HG02970 (cell line): ENCODE measurements at regions not wholly inside any gene's neighbourhood (a gene's known extent, or its start where the extent isn't known, plus 50 kb on each side); places are given as distances from the start of the nearest gene placed in this dataset.
"Not testable (repeated sequence)": the region's sequence is repeated elsewhere in the genome, so short reads cannot be mapped to it uniquely, and the experiment has no call there.

Experiments used
- ATAC-seq: cut with Tn5 transposase; IDR thresholded peaks from one replicate; pipeline ENCODE4 v1.9.1; 2021; ENCODE audit warnings: mild to moderate bottlenecking, moderate library complexity, moderate number of reproducible peaks; ENCODE audit not compliant: unreplicated experiment, low FRiP score

- ATAC-seq = no peak
These were observed 172.9 kb upstream of the PTCH1 start for GRCh38 chr9:95689669-95690068.

- no peak for ATAC-seq
These were observed 167.7 kb upstream of the PTCH1 start for GRCh38 chr9:95684516-95684915.

- not testable (repeated sequence) for ATAC-seq
These were observed 163.5 kb upstream of the PTCH1 start for GRCh38 chr9:95680306-95680705.

GRCh38 chr9:95679874-95680273 lies 163.1 kb upstream of the PTCH1 start:
- ATAC-seq = no peak

- no peak for ATAC-seq
These were observed 162.0 kb upstream of the PTCH1 start for GRCh38 chr9:95678759-95679158.

- no peak for ATAC-seq
These were observed 153.4 kb upstream of the PTCH1 start for GRCh38 chr9:95670122-95670521.

- no peak for ATAC-seq
These were observed 152.5 kb upstream of the PTCH1 start for GRCh38 chr9:95669253-95669652.

GRCh38 chr9:95667789-95668188 lies 151.0 kb upstream of the PTCH1 start:
- no peak for ATAC-seq

- ATAC-seq = no peak
These were observed 150.0 kb upstream of the PTCH1 start for GRCh38 chr9:95666785-95667155.

- no peak for ATAC-seq
These were observed 149.5 kb upstream of the PTCH1 start for GRCh38 chr9:95666096-95666784.

GRCh38 chr9:95653246-95653645 lies 136.5 kb upstream of the PTCH1 start:
- ATAC-seq = no peak

- ATAC-seq = no peak
These were observed 133.9 kb upstream of the PTCH1 start for GRCh38 chr9:95650720-95651119.

GRCh38 chr9:95649801-95650213 lies 133.0 kb upstream of the PTCH1 start:
- ATAC-seq = no peak

- ATAC-seq = no peak
These were observed 131.5 kb upstream of the PTCH1 start for GRCh38 chr9:95648225-95648624.

- no peak for ATAC-seq
These were observed 129.2 kb upstream of the PTCH1 start for GRCh38 chr9:95645992-95646391.

- ATAC-seq = no peak
These were observed 128.8 kb upstream of the PTCH1 start for GRCh38 chr9:95645579-95645978.

- ATAC-seq = no peak
These were observed 127.6 kb upstream of the PTCH1 start for GRCh38 chr9:95644377-95644776.

- no peak for ATAC-seq
These were observed 126.8 kb upstream of the PTCH1 start for GRCh38 chr9:95643619-95644018.

GRCh38 chr9:95642189-95642588 lies 125.4 kb upstream of the PTCH1 start:
- no peak for ATAC-seq

GRCh38 chr9:95641586-95641985 lies 124.8 kb upstream of the PTCH1 start:
- ATAC-seq = no peak

- ATAC-seq = no peak
These were observed 123.6 kb upstream of the PTCH1 start for GRCh38 chr9:95640336-95640735.

- ATAC-seq = no peak
These were observed 119.4 kb upstream of the PTCH1 start for GRCh38 chr9:95635986-95636671.
